SK-N-SH treated with all-trans-retinoic acid at 6 μM for 48 hours (cell line): ENCODE measurements at regions not wholly inside any gene's neighbourhood (a gene's known extent, or its start where the extent isn't known, plus 50 kb on each side); places are given as distances from the start of the nearest gene placed in this dataset.

Experiments
- ATAC-seq: fragments of 200-7000 bp; cut with Tn5 transposase; 3 replicates; pipeline ENCODE4 v1.9.1; 2020; ENCODE audit warnings: mild to moderate bottlenecking, moderate library complexity
- BACH2 ChIP-seq: fragments of 250-450 bp; sonication (Bioruptor Pico); IDR thresholded peaks from 2 replicates; pipeline ENCODE4 v1.9.0; 2021; ENCODE audit warnings: mild to moderate bottlenecking, borderline replicate concordance
- CREB5 ChIP-seq: fragments of 250-450 bp; sonication (Bioruptor Pico); IDR thresholded peaks from 2 replicates; pipeline ENCODE4 v1.5.1; 2020; ENCODE audit warnings: low read depth, mild to moderate bottlenecking, moderate library complexity
- CSDC2 ChIP-seq: fragments of 250-450 bp; sonication (Bioruptor Pico); IDR thresholded peaks from 2 replicates; pipeline ENCODE4 v1.5.0; 2020; ENCODE audit warnings: mild to moderate bottlenecking, moderate library complexity
- CSRNP3 ChIP-seq: fragments of 250-450 bp; sonication (Bioruptor Pico); IDR thresholded peaks from 2 replicates; pipeline ENCODE4 v1.5.1; 2021; ENCODE audit warnings: mild to moderate bottlenecking, moderate library complexity
- ESRRG ChIP-seq: fragments of 250-450 bp; sonication (Bioruptor Pico); IDR thresholded peaks from 2 replicates; pipeline ENCODE4 v1.6.1; 2021; ENCODE audit warnings: mild to moderate bottlenecking
- GLIS3 ChIP-seq: fragments of 250-450 bp; sonication (Bioruptor Pico); IDR thresholded peaks from 2 replicates; pipeline ENCODE4 v1.5.0; 2020; ENCODE audit warnings: mild to moderate bottlenecking, moderate library complexity
- ISL1 ChIP-seq: fragments of 250-450 bp; sonication (Bioruptor Pico); IDR thresholded peaks from 2 replicates; pipeline ENCODE4 v2.1.2; 2022; ENCODE audit warnings: mild to moderate bottlenecking, moderate library complexity
- OSR1 ChIP-seq: fragments of 250-450 bp; sonication (Bioruptor Pico); IDR thresholded peaks from 2 replicates; pipeline ENCODE4 v1.8.0; 2022; ENCODE audit warnings: moderate library complexity, mild to moderate bottlenecking, inconsistent platforms
- RARB ChIP-seq: fragments of 250-450 bp; sonication (Bioruptor Pico); IDR thresholded peaks from 2 replicates; pipeline ENCODE4 v1.8.0; 2021; ENCODE audit warnings: mild to moderate bottlenecking, moderate library complexity
- SNAI2 ChIP-seq: fragments of 250-450 bp; sonication (Bioruptor Pico); IDR thresholded peaks from 2 replicates; pipeline ENCODE4 v1.5.0; 2020; ENCODE audit warnings: mild to moderate bottlenecking, moderate library complexity
- TCF4 ChIP-seq: fragments of 250-450 bp; sonication (Bioruptor Pico); IDR thresholded peaks from 2 replicates; pipeline ENCODE4 v1.8.0; 2021; ENCODE audit warnings: mild to moderate bottlenecking, moderate library complexity, borderline replicate concordance
- TOX ChIP-seq: fragments of 250-450 bp; sonication (Bioruptor Pico); IDR thresholded peaks from 2 replicates; pipeline ENCODE4 v1.8.0; 2021; ENCODE audit warnings: mild to moderate bottlenecking, moderate library complexity, borderline replicate concordance
- TSHZ2 ChIP-seq: fragments of 250-450 bp; sonication (Bioruptor Pico); IDR thresholded peaks from 2 replicates; pipeline ENCODE4 v1.5.0; 2020; ENCODE audit warnings: mild to moderate bottlenecking, moderate library complexity
- ZC3H10 ChIP-seq: fragments of 250-450 bp; sonication (Bioruptor Pico); IDR thresholded peaks from 2 replicates; pipeline ENCODE4 v1.5.1; 2021; ENCODE audit warnings: mild to moderate bottlenecking, moderate library complexity
- ZFP3 ChIP-seq: fragments of 250-450 bp; sonication (Bioruptor Pico); IDR thresholded peaks from 2 replicates; pipeline ENCODE4 v1.5.0; 2020; ENCODE audit warnings: mild to moderate bottlenecking, moderate library complexity
- ZFP30 ChIP-seq: fragments of 450-650 bp; formaldehyde crosslinking; IDR thresholded peaks from 2 replicates; pipeline ENCODE4 v1.5.0; 2022; ENCODE audit warnings: mild to moderate bottlenecking, moderate library complexity
- ZNF70 ChIP-seq: fragments of 450-650 bp; formaldehyde crosslinking; IDR thresholded peaks from 2 replicates; pipeline ENCODE4 v1.5.0; 2020; ENCODE audit warnings: mild to moderate bottlenecking, moderate library complexity
- ZNF8 ChIP-seq: fragments of 450-650 bp; formaldehyde crosslinking; IDR thresholded peaks from 2 replicates; pipeline ENCODE4 v1.5.0; 2020; ENCODE audit warnings: mild to moderate bottlenecking, moderate library complexity
- TF ChIP-seq, protein P1 (sequence below): fragments of 250-450 bp; sonication (Bioruptor Pico); IDR thresholded peaks from 2 replicates; pipeline ENCODE4 v1.8.0; 2021; ENCODE audit warnings: low read depth, mild to moderate bottlenecking, moderate library complexity, borderline replicate concordance

DNA sequence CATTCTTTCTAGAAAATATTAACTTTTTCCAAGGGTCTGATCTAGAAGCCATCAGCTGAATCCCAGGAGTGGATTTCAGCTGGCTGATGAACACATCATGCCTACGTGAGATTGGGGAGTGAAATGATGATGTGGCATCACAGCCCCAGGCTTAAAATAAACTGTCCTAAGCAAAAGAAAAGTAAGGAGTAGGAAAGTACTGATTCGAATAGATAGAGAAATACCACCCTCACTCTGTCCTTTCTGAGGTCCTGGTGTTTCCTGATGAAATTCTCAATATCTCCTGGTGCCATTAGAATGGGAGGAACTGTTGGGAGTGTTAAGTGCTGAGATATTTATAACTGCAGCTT, 376.8 kb upstream of the SEMA6D start:
- no peak for ATAC-seq
- no peak for TF ChIP-seq ESRRG (CRISPR knock-in tag)
- TF ChIP-seq CSDC2: no peak
- no peak for TF ChIP-seq ZFP30 (CRISPR knock-in tag)
- TF ChIP-seq, all 23 proteins: peak for 0

- TF ChIP-seq TCF4 (CRISPR knock-in tag) (peak; percentile 39; the same call in 1 of the 2 replicates), CREB5 (CRISPR knock-in tag) (no peak)
- ATAC-seq: no peak
Observed at GRCh38 chr15:47349179-47349578, 368.1 kb upstream of the SEMA6D start.

GRCh38 chr15:47351501-47351900, 365.8 kb upstream of the SEMA6D start:
- no peak for ATAC-seq
- no peak for TF ChIP-seq TCF4 (CRISPR knock-in tag)

GRCh38 chr15:47352217-47352616, 365.1 kb upstream of the SEMA6D start:
- no peak for ATAC-seq
- no peak for TF ChIP-seq RARB (CRISPR knock-in tag)

DNA sequence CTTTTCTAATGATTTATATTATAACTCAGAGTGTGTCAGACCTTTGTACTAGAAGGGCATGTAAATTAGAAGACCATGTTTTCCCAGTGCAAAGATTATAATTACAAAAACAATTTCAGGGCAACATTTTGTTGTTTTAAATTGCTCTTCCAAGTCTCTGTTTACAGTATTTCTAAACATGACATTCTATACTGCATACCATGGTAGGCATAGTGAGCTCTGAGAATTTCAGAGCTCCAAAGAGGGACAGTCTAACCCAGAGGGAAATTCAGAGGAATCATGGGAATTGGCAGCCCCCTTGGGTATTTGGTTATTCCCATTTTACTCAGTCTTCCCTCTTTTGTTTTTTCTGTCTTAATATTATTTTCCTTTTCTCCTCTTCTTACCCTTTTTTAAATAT, 361.5 kb upstream of the SEMA6D start:
- no peak for TF ChIP-seq RARB (CRISPR knock-in tag)
- TF ChIP-seq ZFP3 (CRISPR knock-in tag): no peak
- TF ChIP-seq ZNF8 (CRISPR knock-in tag): no peak
- no peak for TF ChIP-seq CSRNP3 (CRISPR knock-in tag)
- TF ChIP-seq, protein P1, sequence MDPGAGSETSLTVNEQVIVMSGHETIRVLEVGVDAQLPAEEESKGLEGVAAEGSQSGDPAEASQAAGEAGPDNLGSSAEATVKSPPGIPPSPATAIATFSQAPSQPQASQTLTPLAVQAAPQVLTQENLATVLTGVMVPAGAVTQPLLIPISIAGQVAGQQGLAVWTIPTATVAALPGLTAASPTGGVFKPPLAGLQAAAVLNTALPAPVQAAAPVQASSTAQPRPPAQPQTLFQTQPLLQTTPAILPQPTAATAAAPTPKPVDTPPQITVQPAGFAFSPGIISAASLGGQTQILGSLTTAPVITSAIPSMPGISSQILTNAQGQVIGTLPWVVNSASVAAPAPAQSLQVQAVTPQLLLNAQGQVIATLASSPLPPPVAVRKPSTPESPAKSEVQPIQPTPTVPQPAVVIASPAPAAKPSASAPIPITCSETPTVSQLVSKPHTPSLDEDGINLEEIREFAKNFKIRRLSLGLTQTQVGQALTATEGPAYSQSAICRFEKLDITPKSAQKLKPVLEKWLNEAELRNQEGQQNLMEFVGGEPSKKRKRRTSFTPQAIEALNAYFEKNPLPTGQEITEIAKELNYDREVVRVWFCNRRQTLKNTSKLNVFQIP (CRISPR knock-in tag): no peak
- no peak for TF ChIP-seq CSDC2
- TF ChIP-seq TCF4 (CRISPR knock-in tag): no peak
- no peak for TF ChIP-seq ZNF70 (CRISPR knock-in tag)
- TF ChIP-seq ZFP30 (CRISPR knock-in tag): no peak
- TF ChIP-seq BACH2: no peak
- TF ChIP-seq TSHZ2 (CRISPR knock-in tag): no peak
- no peak for TF ChIP-seq ESRRG (CRISPR knock-in tag)
- no peak for TF ChIP-seq CREB5 (CRISPR knock-in tag)
- no peak for TF ChIP-seq ISL1 (CRISPR knock-in tag)
- no peak for TF ChIP-seq TOX (CRISPR knock-in tag)
- ATAC-seq: no peak

- TF ChIP-seq ZNF8 (CRISPR knock-in tag): no peak
- TF ChIP-seq OSR1: no peak
- TF ChIP-seq SNAI2 (CRISPR knock-in tag): no peak
- TF ChIP-seq, protein P1 (CRISPR knock-in tag): no peak
- TF ChIP-seq TOX (CRISPR knock-in tag): no peak
- no peak for TF ChIP-seq TCF4 (CRISPR knock-in tag)
- no peak for TF ChIP-seq GLIS3
- no peak for TF ChIP-seq ZFP3 (CRISPR knock-in tag)
- no peak for TF ChIP-seq ZNF70 (CRISPR knock-in tag)
- no peak for TF ChIP-seq ZFP30 (CRISPR knock-in tag)
- no peak for TF ChIP-seq TSHZ2 (CRISPR knock-in tag)
- no peak for TF ChIP-seq ZC3H10 (CRISPR knock-in tag)
- no peak for TF ChIP-seq RARB (CRISPR knock-in tag)
- no peak for ATAC-seq
Observed at GRCh38 chr15:47356297-47356696, 361.0 kb upstream of the SEMA6D start.
